ENCODE measurements at regions not wholly inside any gene's neighbourhood (a gene's known extent, or its start where the extent isn't known, plus 50 kb on each side); places are given as distances from the start of the nearest gene placed in this dataset.

GRCh38 chr5:6134281-6134680, 244.1 kb downstream of the MED10 start:
- H3K27ac ChIP-seq, result no peak overlapping the region
- TF ChIP-seq CTCF (conservative IDR thresholded peaks at IDR 0.05) (no peak), ZFX (IDR thresholded peaks at IDR 0.05) (no peak)

GRCh38 chr5:6125781-6126180, 252.6 kb downstream of the MED10 start:
- no peak overlapping the region for H3K27ac ChIP-seq
- TF ChIP-seq CTCF (conservative IDR thresholded peaks at IDR 0.05) (no peak), ZFX (IDR thresholded peaks at IDR 0.05) (no peak)

GRCh38 chr5:6118691-6119090, 259.7 kb downstream of the MED10 start:
- no peak overlapping the region for H3K27ac ChIP-seq
- TF ChIP-seq CTCF (conservative IDR thresholded peaks at IDR 0.05), result no peak
- no peak for TF ChIP-seq ZFX (IDR thresholded peaks at IDR 0.05)

- TF ChIP-seq ZFX (IDR thresholded peaks at IDR 0.05) (no peak), CTCF (conservative IDR thresholded peaks at IDR 0.05) (no peak)
- no peak overlapping the region for H3K27ac ChIP-seq
Measured at GRCh38 chr5:6117212-6117611, 261.1 kb downstream of the MED10 start.

- H3K27ac ChIP-seq, result no peak overlapping the region
- TF ChIP-seq ZFX (IDR thresholded peaks at IDR 0.05) (no peak), CTCF (conservative IDR thresholded peaks at IDR 0.05) (no peak)
Measured at GRCh38 chr5:6115852-6116251, 262.5 kb downstream of the MED10 start.

- no peak overlapping the region for H3K27ac ChIP-seq
- no peak for TF ChIP-seq CTCF (conservative IDR thresholded peaks at IDR 0.05)
- no peak for TF ChIP-seq ZFX (IDR thresholded peaks at IDR 0.05)
Measured at GRCh38 chr5:6112538-6112937, 265.8 kb downstream of the MED10 start.

- TF ChIP-seq ZFX (IDR thresholded peaks at IDR 0.05), result no peak
- no peak for TF ChIP-seq CTCF (conservative IDR thresholded peaks at IDR 0.05)
- no peak overlapping the region for H3K27ac ChIP-seq
Measured at GRCh38 chr5:6112125-6112524, 266.2 kb downstream of the MED10 start.
